Renal pelvis (tissue), 1 donor: ENCODE measurements at regions not wholly inside any gene's neighbourhood (a gene's known extent, or its start where the extent isn't known, plus 50 kb on each side); places are given as distances from the start of the nearest gene placed in this dataset.
A peak's percentile ranks its signal among the peaks of the same experiment; 100 is the strongest.

Experiments used
- DNase-seq: peaks from one replicate; pipeline ENCODE4 v3.0.0-alpha.2; 2013

DNA sequence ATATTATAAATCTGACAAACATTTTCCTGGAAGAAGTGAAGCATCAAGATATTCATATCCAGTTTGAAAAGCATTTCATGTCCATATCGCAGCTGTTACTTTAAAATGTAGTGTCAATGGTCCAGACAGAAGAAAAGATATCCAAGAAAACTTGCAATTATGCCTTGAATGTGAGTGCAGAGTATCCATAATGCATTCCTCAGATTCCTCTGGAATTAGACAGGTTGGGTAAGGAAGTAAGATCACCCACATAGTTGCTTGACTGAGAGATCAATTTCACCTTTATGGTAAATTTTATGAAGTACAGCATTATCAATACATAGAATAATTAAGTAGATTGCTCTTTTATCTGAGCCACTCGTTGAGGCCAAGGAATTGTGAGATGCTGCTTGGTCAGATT is 327.0 kb upstream of the SLITRK5 start:
- no peak for DNase-seq

DNA sequence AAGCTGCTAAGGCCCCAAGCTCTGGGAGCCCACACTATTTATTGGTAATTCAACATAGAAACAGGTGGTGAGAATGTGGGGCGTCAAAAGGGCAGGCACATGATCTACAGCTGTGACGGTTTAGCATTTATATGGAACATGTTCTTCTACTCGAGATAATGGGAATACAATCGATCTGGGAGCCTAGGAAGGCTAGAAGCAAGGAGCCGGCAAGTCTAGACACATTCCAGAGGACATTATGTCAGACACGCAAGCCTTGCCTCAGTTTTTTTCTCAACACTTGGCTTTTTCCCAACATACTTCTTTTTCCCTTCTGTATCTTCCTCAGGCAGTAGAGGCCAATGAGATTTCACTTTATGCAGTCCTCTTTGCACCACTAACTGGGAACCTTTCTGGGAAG is 315.7 kb upstream of the SLITRK5 start:
- no peak for DNase-seq

GRCh38 chr13:87356314-87356713 is 314.9 kb upstream of the SLITRK5 start:
- DNase-seq: no peak

GRCh38 chr13:87358319-87358718 is 312.9 kb upstream of the SLITRK5 start:
- DNase-seq: no peak

DNA sequence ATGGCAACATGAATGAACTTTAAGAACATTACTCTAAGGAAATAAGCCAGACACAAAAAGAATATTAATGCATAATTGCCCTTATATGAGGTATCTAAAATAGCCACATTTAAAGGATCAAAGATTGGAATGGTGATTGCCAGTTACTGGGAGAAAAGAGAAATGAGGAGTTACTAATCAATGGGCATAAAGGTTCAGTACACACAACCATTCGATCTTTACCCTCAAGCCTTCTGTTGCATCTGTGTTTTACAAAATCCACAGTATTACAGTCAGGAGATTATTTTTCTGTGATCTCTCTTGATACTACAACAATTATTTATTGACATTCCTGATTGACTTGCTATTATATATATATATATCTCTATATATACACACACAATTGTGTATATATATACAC is 310.0 kb upstream of the SLITRK5 start:
- no peak for DNase-seq

GRCh38 chr13:87368639-87369038 is 302.5 kb upstream of the SLITRK5 start:
- DNase-seq: no peak

GRCh38 chr13:87376081-87376480 is 295.1 kb upstream of the SLITRK5 start:
- no peak for DNase-seq

- DNase-seq: no peak
Measured at GRCh38 chr13:87384099-87384498, 287.1 kb upstream of the SLITRK5 start.

DNA sequence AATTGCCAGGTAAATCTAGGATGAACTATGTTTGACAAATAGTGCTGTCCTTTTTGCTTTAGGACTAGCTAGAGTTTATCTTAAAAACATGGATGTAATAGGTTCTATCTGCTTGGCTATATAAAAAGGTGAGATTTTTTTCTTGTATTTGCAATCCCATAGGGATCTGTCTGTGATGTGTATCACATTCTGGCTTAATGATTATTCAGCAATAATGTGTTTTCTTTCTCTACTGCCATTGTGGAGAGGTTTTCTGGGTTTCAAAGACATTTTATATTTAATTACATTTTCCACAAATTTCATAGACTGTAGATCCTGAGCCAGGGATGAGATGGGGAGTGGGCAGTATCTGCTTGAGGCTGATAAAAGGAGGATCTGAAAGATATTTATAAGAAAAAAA is 277.8 kb upstream of the SLITRK5 start:
- no peak for DNase-seq

DNA sequence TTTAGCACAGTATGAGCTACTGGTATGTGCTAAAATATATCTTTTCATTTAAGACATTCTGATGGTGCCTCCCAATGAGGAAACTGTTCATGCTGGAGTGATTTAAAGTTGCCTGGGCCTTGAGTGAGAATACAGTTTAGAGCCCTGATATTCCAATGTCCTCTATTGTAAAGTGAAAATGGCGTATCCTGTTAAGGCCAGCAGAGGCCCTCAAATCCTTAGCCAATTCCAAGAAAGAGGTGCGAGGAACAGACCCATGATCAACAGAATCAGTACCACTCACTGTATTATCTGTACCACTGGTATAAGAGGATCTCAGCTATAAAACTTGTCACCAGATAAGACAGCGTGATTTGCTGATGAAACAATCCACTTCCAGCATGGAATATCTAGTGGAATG is 273.1 kb upstream of the SLITRK5 start:
- DNase-seq: no peak

GRCh38 chr13:87403748-87404432 is 267.3 kb upstream of the SLITRK5 start:
- no peak for DNase-seq

GRCh38 chr13:87426742-87427141 is 244.4 kb upstream of the SLITRK5 start:
- DNase-seq: no peak

DNA sequence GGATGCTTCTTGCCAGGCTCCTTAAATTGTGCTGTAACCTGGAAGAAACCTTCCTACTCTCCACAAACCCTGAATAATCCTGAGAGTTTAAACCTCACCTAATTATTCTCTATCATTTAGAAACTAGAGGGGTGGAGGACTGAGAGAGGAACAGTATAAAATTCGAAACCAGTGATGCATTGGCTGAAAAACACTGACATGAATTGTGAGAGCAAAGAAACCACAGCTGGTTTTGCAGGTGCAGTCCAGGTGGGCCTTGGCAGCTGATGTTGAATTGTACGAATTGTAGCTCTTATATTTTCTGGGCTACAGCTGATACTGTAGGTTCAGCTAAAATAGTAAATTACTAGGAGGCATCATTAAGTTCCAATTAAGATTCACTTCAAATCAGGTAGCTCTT is 227.0 kb upstream of the SLITRK5 start:
- no peak for DNase-seq

DNA sequence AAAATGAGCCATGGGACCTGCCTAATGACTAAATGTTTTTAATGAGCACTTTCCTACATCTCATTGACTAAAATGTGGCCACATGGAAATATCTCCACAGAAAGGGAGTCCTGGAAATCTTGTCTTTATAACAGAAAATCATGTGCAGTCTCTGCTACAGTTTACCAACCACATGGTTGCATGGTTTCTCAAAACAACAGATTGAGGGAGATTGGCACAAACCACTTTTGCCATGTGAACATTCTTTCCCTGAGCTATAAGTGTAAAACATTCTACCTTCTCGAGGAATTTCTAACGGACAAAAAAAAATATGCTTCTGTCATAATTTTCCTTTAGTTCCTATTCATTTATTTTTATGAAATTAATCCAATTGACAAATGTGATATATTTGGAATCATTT is 218.9 kb upstream of the SLITRK5 start:
- no peak for DNase-seq

GRCh38 chr13:87453244-87453643 is 217.9 kb upstream of the SLITRK5 start:
- no peak for DNase-seq

- no peak for DNase-seq
Measured at GRCh38 chr13:87459419-87459818, 211.8 kb upstream of the SLITRK5 start.

- no peak for DNase-seq
Measured at GRCh38 chr13:87497426-87497825, 173.7 kb upstream of the SLITRK5 start.

- DNase-seq: peak; percentile 35
Measured at GRCh38 chr13:87498681-87499080, 172.5 kb upstream of the SLITRK5 start.

DNA sequence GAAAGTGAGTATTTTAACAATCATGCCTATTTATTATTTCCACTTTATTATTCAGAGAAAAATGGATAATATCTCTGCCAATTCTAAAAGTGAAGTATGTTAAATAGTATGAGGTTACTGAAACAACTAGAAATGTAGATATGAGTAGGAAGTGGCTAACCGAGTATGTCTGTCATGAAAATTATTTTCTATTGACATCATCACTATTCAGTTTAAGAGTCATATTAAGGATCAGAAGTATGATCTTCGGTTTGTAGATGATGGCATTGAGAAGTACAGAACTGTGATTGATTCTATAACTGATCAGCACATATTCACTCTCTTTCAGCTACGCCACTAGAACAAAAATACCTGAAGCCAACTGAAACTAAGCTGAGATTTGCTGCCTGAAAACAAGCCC is 146.4 kb upstream of the SLITRK5 start:
- DNase-seq: no peak

GRCh38 chr13:87533776-87534175 is 137.4 kb upstream of the SLITRK5 start:
- DNase-seq: no peak

- no peak for DNase-seq
Measured at GRCh38 chr13:87535911-87536310, 135.3 kb upstream of the SLITRK5 start.

GRCh38 chr13:87536499-87536898 is 134.7 kb upstream of the SLITRK5 start:
- DNase-seq: no peak

DNA sequence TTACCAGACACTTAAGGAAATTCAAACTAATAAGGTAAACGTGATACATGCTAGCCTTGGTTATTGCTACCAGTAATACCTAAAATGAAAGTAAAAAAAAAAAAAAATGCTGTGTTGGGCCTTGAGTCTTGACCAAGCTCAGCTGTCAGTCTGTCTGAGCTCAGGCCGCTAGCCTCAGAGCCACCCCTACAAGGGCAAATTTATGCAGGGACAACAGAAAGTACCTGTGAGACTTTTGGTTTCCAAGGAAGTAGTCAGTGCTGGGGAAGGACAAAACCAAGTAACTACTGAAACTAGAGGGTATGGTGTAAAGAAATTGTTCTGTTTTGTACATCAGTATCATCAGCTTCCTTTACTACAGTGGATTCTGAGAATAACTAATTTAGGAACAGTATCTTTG is 134.3 kb upstream of the SLITRK5 start:
- DNase-seq: no peak

DNA sequence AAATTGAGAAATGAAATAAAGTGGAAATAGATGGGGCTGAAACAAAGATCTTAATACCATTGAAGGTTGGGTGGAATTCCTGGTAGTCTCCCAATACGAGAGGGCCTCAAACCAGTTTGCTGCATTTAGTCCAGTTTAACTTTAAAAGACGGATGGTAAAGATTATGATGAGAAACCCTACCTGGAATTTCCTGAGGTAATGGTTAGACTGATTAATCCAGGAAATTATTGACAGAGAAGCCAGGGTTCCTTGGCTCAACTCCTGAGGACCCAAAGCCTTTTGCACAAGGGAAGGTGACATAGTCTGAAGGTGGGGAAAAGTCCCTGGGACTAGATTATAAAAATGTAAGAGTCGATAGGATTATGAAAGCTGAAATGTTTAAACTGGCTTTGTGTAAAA is 133.2 kb upstream of the SLITRK5 start:
- DNase-seq: no peak
